H1 (cell line): ENCODE measurements at regions not wholly inside any gene's neighbourhood (a gene's known extent, or its start where the extent isn't known, plus 50 kb on each side); places are given as distances from the start of the nearest gene placed in this dataset.

Experiments
- CBX5 ChIP-seq: fragments of 300-800, 300-1000 bp; sonication (generic); IDR thresholded peaks from 2 replicates; pipeline ENCODE4 v1.7.1; 2016; ENCODE audit warnings: antibody characterized with exemption, low read length, low read depth
- CEBPB ChIP-seq: IDR thresholded peaks from 2 replicates; pipeline ENCODE4 v1.6.1; 2012; ENCODE audit warnings: low read depth, low read length
- CREB1 ChIP-seq: IDR thresholded peaks from 2 replicates; pipeline ENCODE4 v1.6.1; 2012; ENCODE audit warnings: inconsistent platforms
- CTCF ChIP-seq, 3 experiments: IDR thresholded peaks; 1 replicate in 2 of 3; 2 replicates in 1 of 3; pipeline versions ENCODE4 v1.5.1 to v1.6.1; 2011; ENCODE audit warnings: low read length in 3 of 3, mild to moderate bottlenecking in 3 of 3, inconsistent platforms in 2 of 3, low read depth in 1 of 3, moderate library complexity in 1 of 3; ENCODE audit not compliant: insufficient read depth in 1 of 3; ENCODE audit errors: control extremely low read depth in 1 of 3
- EP300 ChIP-seq, 2 experiments: IDR thresholded peaks; 1 replicate in 1 of 2; 2 replicates in 1 of 2; pipeline ENCODE4 v1.6.1; 2011 to 2012; ENCODE audit warnings: low read depth in 2 of 2, low read length in 2 of 2, mild to moderate bottlenecking in 2 of 2, borderline replicate concordance in 1 of 2, inconsistent platforms in 1 of 2, moderate library complexity in 1 of 2
- GABPA ChIP-seq: IDR thresholded peaks from 2 replicates; pipeline ENCODE4 v1.6.1; 2011; ENCODE audit warnings: mild to moderate bottlenecking, low read length, moderate library complexity, borderline replicate concordance; ENCODE audit not compliant: insufficient read depth
- JUN ChIP-seq: IDR thresholded peaks from 2 replicates; pipeline ENCODE4 v1.6.1; 2011; ENCODE audit warnings: low read depth, mild to moderate bottlenecking, improper control_type of control experiment, low read length
- RXRA ChIP-seq: IDR thresholded peaks from 2 replicates; pipeline ENCODE4 v1.6.1; 2011; ENCODE audit warnings: low read depth, mild to moderate bottlenecking, low read length, moderate library complexity; ENCODE audit not compliant: insufficient read depth
- SP2 ChIP-seq: IDR thresholded peaks from 2 replicates; pipeline ENCODE4 v1.6.1; 2012; ENCODE audit warnings: mild to moderate bottlenecking, low read length, inconsistent platforms
- SP4 ChIP-seq: IDR thresholded peaks from 2 replicates; pipeline ENCODE4 v1.6.1; 2012; ENCODE audit warnings: low read length, inconsistent platforms
- TAF7 ChIP-seq: optimal IDR thresholded peaks from 2 replicates; pipeline ENCODE3; 2011; ENCODE audit warnings: low read depth, mild to moderate bottlenecking, inconsistent platforms, low read length, moderate library complexity, borderline replicate concordance
- YY1 ChIP-seq: IDR thresholded peaks from 2 replicates; pipeline ENCODE4 v1.6.1; 2011; ENCODE audit warnings: low read depth, mild to moderate bottlenecking, low read length
- ZNF274 ChIP-seq: IDR thresholded peaks from 2 replicates; pipeline ENCODE4 v1.7.0; 2012; ENCODE audit warnings: low read length, borderline replicate concordance; ENCODE audit errors: extremely low read depth

DNA sequence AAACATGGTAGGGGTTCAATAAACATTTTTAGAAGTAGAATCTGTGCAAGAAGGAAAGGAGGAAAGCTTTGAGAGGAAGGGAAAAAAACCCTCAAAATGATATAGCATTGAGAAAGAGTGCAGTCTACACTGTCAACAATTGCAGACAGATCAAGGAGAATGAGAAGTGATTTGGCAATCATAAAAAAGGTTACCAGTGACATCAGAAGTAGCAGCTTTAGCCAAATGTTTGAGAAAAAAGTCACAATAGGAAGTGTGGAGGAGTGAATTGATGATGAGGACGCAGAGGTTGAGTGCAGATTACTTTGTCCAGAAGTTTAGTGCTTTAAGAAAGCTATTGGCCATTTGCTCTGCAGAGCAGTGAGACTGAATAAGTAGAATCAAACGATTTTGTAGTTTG, 155.0 kb downstream of the GJA1 start:
- no peak for TF ChIP-seq YY1
- no peak for TF ChIP-seq CBX5
- no peak for TF ChIP-seq CTCF (IDR thresholded peaks at IDR 0.05; ENCODE audit: control extremely low read depth in 1 of 3, insufficient read depth in 1 of 3, low read depth in 1 of 3, low read length in 3 of 3)
- TF ChIP-seq CEBPB: no peak
- no peak for TF ChIP-seq SP2
- TF ChIP-seq GABPA: no peak
- no peak for TF ChIP-seq SP4
- TF ChIP-seq RXRA: no peak
- no peak for TF ChIP-seq ZNF274
- TF ChIP-seq TAF7: no peak
- no peak for TF ChIP-seq JUN
- no peak for TF ChIP-seq CREB1
- no peak for TF ChIP-seq EP300 (IDR thresholded peaks at IDR 0.05; ENCODE audit: borderline replicate concordance in 1 of 2, low read depth in 2 of 2, low read length in 2 of 2)
